GM04504 (cell line): ENCODE measurements at regions not wholly inside any gene's neighbourhood (a gene's known extent, or its start where the extent isn't known, plus 50 kb on each side); places are given as distances from the start of the nearest gene placed in this dataset.
"Not testable (repeated sequence)": the region's sequence is repeated elsewhere in the genome, so short reads cannot be mapped to it uniquely, and the experiment has no call there.

Experiments used
- DNase-seq: peaks from one replicate; pipeline ENCODE4 v3.0.0-alpha.2; 2012; ENCODE audit warnings: low read depth

DNA sequence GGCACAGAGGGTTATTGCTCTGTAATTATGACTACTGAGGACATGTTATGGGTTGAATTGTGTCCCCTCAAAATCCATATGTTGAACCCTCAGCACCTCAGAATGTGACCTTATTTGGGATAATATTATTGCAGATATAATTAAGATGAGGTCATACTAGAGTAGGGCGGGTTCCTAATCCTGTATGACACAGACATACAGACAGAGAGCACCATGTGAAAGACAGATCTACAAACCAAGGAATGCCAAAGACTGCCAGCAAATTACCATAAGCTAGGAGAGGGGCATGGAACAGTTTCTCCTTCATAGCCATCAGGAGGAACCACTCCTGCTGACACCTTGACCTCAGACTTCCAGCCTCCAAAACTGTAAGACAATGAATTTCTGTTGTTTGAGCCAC lies 115.2 kb upstream of the OTUD4 start:
- DNase-seq: no peak

DNA sequence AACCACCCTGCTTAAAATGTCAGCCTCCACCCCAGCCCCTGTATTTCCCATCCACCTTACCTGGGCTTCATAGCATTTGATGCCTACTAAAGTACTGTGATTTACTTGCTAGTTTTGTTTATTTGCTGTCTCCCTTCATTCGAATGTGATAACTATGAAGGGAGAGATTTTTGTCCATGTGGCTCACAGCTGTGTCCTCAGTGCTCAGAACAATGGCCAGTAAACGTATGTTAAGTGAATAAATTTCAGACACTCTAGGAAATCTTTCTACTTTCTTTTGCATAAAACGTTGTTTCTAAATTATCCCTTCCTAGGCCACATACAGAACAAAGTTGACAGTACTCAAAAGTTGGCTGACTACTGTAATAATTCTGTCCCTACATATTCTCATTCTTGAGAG lies 114.7 kb upstream of the OTUD4 start:
- no peak for DNase-seq

DNA sequence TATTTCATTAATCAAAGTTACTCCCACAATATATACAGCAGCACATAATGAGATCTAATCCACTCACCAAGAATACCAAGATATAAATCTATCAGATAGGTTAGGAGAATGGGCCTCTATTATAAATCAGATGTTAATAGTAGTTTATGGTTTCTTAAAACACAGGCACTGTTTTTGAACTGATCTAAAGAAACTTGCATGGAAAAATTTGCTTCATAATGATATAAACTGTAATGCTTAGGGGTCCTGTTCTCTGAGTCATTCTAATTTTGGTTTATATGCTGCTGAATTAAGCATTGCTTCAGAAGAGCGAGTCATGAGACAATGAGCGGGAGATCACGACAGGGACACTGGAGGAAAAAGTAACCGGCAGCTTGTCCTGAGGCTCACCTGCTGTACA lies 113.3 kb upstream of the OTUD4 start:
- no peak for DNase-seq

GRCh38 chr4:145290955-145291354 lies 110.6 kb upstream of the OTUD4 start:
- DNase-seq: no peak

DNA sequence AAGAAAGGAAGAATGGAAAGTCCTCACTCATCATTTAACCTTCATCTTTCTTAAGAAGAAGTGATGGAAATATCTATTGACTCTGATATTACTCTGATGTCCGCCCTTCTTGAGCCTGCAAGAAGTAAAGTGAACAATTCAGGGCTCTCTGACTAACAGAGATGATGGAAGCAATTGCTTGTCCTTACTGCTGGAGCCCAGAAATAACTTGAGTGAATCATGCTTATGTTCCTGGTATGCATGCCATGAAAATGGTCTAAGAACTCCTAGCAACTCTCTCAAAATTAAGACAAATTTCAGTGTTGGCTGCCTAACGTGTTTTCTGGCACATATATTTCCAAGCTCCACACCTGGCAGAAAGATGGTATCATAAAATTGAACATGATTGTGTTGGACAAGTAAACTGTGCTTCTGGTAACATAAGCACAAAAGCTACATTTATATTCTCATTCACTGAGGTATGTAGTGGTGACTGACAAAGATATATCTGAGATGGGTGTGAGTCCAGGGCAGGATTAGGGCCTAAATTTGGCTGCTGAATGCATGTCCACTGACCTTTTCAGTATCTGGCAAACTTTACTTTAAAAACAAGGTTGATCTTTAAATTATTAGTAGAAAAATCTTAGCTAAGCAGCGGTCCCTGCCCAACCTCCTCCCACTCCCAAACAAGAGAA lies 109.2 kb upstream of the OTUD4 start:
- DNase-seq: peak; percentile 27

- DNase-seq: no peak
These were observed 107.0 kb upstream of the OTUD4 start for GRCh38 chr4:145287351-145287750.

DNA sequence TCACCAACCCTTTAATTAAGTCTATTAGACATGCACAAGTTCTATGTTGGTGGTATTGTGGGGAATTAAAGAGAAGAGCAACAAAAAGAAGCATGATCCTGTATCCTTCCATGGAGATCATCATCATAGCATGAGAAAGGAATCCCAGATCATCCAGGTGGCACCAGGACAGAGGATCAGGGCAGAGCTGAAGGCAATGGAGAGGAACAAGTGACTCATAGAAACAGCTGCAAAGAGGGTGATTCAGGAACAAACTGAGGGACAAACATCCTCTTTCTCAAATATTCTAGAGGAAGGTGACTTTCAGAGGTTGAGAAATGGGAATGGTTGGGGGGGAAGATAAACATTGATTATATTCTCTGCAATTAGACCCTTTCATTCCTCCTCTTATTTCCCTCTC lies 105.5 kb upstream of the OTUD4 start:
- DNase-seq: no peak

- no peak for DNase-seq
These were observed 103.5 kb upstream of the OTUD4 start for GRCh38 chr4:145283909-145284308.

DNA sequence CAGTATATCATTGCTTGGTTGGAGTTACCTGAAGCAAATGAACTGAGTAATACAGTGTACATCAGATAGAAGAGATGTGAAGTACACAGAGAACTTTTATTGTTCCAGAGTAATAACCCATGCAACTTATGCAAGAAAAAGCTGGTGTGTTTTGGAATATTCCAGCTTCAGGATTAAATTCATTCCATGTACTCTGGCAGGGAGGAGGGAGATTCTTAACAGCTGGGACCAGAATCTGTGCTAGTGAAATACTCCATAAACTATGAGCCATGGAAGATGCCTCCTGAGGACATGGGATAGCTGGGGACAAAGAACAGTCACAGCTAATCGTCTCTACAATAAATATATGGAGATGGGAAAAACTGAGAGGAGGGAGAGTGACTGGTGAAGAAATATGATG lies 101.6 kb upstream of the OTUD4 start:
- no peak for DNase-seq

GRCh38 chr4:145281224-145281623 lies 100.8 kb upstream of the OTUD4 start:
- no peak for DNase-seq

DNA sequence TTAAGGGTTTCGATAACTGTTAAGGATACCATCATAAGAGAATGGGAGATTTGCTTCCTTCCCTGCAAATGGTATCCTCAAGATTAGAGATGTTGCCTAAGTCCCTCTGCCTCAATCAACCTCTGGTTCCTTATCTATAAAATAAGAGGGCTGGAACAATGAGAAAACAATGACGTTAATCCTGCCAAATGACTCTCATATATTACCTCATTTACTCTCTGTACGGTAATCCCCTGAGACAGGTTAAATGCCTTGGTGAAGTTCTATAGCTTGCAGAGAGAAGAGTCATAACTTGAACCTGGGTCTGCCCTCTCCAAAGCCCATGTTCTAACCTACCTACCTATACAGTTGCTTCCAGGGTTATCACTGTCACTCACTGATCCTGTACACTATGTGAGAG lies 100.2 kb upstream of the OTUD4 start:
- DNase-seq: no peak

- DNase-seq: peak; percentile 55
These were observed 99.0 kb upstream of the OTUD4 start for GRCh38 chr4:145279122-145279960.

DNA sequence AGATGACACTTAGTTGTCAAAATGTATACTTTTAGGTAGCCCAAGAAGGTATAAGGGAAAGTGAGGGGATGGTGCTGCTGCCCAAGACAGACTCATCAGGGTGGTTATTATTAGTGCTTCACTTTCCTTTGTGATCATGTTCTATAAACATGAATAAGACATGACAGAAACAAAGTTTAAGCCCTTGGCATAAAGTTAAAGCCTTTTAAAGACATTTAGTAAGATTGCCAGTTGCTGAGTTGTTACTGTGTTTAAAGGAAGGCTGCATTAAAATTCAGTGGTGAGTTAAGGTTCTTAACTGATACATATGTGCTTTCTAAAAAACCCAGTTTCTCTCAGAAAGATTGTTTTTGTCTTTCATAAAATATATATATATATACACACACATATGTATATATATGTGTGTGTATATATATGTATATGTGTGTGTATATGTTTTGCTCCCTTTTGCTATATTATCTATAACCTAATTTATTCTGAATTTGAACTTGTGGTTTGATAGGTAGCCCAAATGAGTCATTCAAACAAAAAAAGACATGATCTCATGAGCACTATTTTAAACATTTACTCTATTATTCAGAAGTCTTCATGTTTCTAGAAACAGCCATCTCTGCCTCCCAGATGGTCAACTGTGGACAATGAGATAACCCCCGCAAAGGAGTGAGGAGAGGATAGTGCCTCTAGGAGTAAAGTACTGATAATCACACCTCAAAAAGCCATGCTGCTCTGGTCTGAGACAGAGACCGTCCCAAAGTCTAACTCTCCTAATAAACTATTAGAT lies 98.1 kb upstream of the OTUD4 start:
- no peak for DNase-seq

- DNase-seq: no peak
These were observed 96.6 kb upstream of the OTUD4 start for GRCh38 chr4:145277011-145277410.

DNA sequence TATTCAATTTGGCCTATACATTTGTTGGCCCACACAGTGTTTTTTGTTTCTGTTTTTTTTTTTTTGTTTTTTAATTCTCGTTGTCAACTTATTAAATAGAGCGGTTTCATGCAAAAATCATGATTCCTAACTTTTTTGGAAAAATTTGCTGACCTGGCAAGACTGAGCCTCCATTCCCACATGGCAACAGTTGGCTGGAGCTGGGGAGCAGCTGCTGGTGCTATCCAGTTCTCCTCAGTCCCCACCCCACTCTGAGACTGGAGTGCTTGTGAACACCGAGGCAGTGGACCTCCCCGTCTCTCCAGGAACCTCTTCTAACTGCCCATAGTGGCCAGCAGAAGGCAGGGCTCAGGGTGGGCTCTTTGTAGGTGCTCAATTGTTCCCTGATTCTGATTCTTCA lies 95.7 kb upstream of the OTUD4 start:
- DNase-seq: no peak

GRCh38 chr4:145271194-145271593 lies 90.8 kb upstream of the OTUD4 start:
- no peak for DNase-seq

- no peak for DNase-seq
These were observed 86.5 kb upstream of the OTUD4 start for GRCh38 chr4:145266881-145267280.

DNA sequence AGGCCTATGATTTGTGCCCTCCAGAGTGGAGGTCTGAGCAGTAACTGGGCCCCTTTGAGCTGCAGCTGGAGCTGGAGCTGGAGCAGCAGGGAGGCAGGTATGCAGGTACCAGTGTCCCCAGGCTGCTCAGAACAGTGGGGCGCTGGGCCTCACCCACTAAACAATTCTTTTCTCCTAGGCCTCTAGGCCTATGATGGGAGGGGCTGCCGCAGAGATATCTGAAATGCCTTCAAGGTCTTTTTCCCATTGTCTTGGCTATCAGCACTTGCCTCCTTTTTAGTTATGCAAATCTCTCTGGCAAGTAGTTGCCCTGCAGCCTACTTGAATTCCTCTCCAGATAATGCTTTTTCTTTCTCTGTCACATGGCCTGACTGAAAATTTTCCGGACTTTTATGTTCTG lies 79.7 kb upstream of the OTUD4 start:
- no peak for DNase-seq

- not testable (repeated sequence) for DNase-seq
These were observed 74.9 kb upstream of the OTUD4 start for GRCh38 chr4:145255311-145255710.

DNA sequence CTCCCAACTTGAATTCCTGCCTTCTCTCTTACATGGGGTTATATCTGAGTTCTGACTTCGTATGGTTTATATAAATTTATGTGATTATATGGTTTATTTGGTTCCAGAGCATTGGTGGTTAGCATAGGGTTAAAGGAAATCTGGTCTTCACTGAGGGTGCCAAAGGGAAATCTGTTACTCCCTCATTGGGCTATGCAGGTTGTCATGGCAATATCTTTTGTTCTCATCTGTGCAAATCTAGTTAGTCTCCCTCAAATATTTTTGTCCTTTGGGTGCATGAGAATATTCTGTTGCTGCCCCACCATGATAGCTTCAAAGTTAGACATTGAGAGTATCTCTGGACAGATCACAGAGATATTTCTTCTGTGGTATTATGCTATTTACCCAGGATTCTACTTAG lies 71.8 kb upstream of the OTUD4 start:
- no peak for DNase-seq

DNA sequence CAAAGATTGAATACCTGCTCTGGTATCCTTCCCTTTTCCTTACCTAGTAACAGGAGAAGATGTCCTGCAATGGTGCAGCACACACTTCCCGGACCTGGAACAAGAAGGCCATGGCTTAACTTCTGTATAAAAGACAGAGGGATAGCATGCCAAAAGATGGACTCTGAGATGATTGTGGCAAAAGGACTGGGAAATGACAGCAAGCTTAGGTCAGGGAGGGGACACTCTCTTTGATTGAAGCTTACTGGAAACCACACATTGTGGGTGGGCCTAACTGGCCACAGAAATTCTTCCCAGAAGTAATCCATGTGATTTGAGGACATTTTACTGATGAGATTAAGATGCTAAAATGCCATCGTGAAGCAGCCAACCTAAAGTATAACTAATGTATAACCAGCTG lies 71.0 kb upstream of the OTUD4 start:
- no peak for DNase-seq

DNA sequence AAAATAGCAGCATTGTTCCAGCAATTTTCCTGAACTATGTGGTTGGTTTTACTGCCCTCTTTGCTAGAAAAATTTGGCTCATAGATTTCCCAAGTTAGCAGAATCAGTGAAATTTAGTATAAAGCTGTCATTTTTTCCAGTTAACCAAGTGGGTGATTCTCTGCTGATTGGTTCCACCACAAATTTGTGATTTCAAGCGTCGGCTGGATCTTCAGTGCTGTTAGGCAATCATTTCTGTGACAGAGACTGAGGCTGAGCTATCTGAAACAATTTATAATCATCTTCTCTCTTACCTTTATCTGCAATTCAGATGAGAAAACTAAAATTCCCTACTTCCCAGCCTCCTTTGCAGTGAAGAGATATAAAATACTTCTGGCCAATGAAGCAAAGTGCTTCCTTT lies 68.6 kb upstream of the OTUD4 start:
- no peak for DNase-seq

- DNase-seq: no peak
These were observed 68.1 kb upstream of the OTUD4 start for GRCh38 chr4:145248502-145248901.
